Mesendoderm (in vitro differentiated cells): ENCODE measurements at regions not wholly inside any gene's neighbourhood (a gene's known extent, or its start where the extent isn't known, plus 50 kb on each side); places are given as distances from the start of the nearest gene placed in this dataset.
"Not testable (repeated sequence)": the region's sequence is repeated elsewhere in the genome, so short reads cannot be mapped to it uniquely, and the experiment has no call there.

Source experiments
- DNase-seq: peaks from one replicate; pipeline ENCODE4 v3.0.0; 2013
- H2AK5ac ChIP-seq: 2 replicates; pipeline ENCODE4 v1.6.1; 2013; ENCODE audit warnings: low read length, inconsistent platforms
- H2BK120ac ChIP-seq: 2 replicates; pipeline ENCODE4 v1.6.1; 2013; ENCODE audit warnings: low read depth, mild to moderate bottlenecking, low read length, moderate library complexity, mixed read lengths
- H2BK15ac ChIP-seq: replicated peaks from 2 replicates; pipeline ENCODE4 v1.6.1; 2013; ENCODE audit warnings: low read depth, mild to moderate bottlenecking, moderate library complexity
- H2BK5ac ChIP-seq: 2 replicates; pipeline ENCODE4 v1.6.1; 2013; ENCODE audit warnings: low read length, inconsistent platforms
- H3K18ac ChIP-seq: 2 replicates; pipeline ENCODE4 v1.6.1; 2013; ENCODE audit warnings: mild to moderate bottlenecking, low read length, mixed read lengths
- H3K23ac ChIP-seq: one replicate; pipeline ENCODE4 v1.6.1; 2013; ENCODE audit warnings: low read length
- H3K27ac ChIP-seq: 2 replicates; pipeline ENCODE4 v1.5.1; 2013; ENCODE audit warnings: low read depth, mild to moderate bottlenecking, inconsistent platforms, low read length, moderate library complexity
- H3K27me3 ChIP-seq: 2 replicates; pipeline ENCODE4 v1.6.1; 2013; ENCODE audit warnings: low read length, control low read depth, mild to moderate bottlenecking, inconsistent platforms; ENCODE audit not compliant: insufficient read depth, poor library complexity
- H3K36me3 ChIP-seq: 2 replicates; pipeline ENCODE4 v1.6.1; 2013; ENCODE audit warnings: low read length, inconsistent platforms; ENCODE audit not compliant: control insufficient read depth, insufficient read depth
- H3K4ac ChIP-seq: one replicate; pipeline ENCODE4 v1.6.1; 2013; ENCODE audit warnings: low read depth, mild to moderate bottlenecking, low read length, moderate library complexity
- H3K4me1 ChIP-seq: 2 replicates; pipeline ENCODE4 v1.6.1; 2013; ENCODE audit warnings: low read depth, low read length, inconsistent platforms; ENCODE audit not compliant: control insufficient read depth
- H3K4me2 ChIP-seq: 2 replicates; pipeline ENCODE4 v1.6.1; 2013; ENCODE audit warnings: low read length
- H3K4me3 ChIP-seq: 2 replicates; pipeline ENCODE4 v1.5.1; 2013; ENCODE audit warnings: mild to moderate bottlenecking, low read length
- H3K56ac ChIP-seq: one replicate; pipeline ENCODE4 v1.6.1; 2013; ENCODE audit warnings: low read length
- H3K79me1 ChIP-seq: 2 replicates; pipeline ENCODE4 v1.6.1; 2013; ENCODE audit warnings: low read length, inconsistent platforms
- H3K79me2 ChIP-seq: 2 replicates; pipeline ENCODE4 v1.6.1; 2013; ENCODE audit warnings: mild to moderate bottlenecking, low read length; ENCODE audit not compliant: control insufficient read depth, insufficient read depth
- H3K9ac ChIP-seq: 2 replicates; pipeline ENCODE4 v1.6.1; 2013; ENCODE audit warnings: low read length, inconsistent platforms
- H4K5ac ChIP-seq: one replicate; pipeline ENCODE4 v1.6.1; 2013; ENCODE audit warnings: low read length
- H4K8ac ChIP-seq: one replicate; pipeline ENCODE4 v1.6.1; 2013; ENCODE audit warnings: low read depth, mild to moderate bottlenecking, control low read depth, low read length, moderate library complexity
- WGBS: extraction: QIAGEN DNeasy Blood & Tissue Kit; methylation state at CpG from one replicate; pipeline ENCODE4 v1.1.7; 2013; ENCODE audit warnings: low lambda C conversion rate, missing lambda C conversion rate; ENCODE audit not compliant: insufficient coverage; ENCODE audit errors: extremely low coverage; 5-methylcytosine and 5-hydroxymethylcytosine counted together

- Histone ChIP-seq H2AK5ac (no peak overlapping the region), H2BK15ac (no peak overlapping the region), H3K79me2 (no peaks in the 10 kb centered on the region), H3K18ac (no peak overlapping the region), H4K8ac (no peak overlapping the region), H3K4me3 (no peak overlapping the region), H3K27ac (no peak overlapping the region), H4K5ac (no peak overlapping the region), H3K27me3 (no peaks in the 10 kb centered on the region), H3K23ac (no peak overlapping the region), H3K79me1 (no peaks in the 10 kb centered on the region), H3K4ac (no peak overlapping the region), H2BK5ac (no peak overlapping the region), H2BK120ac (no peak overlapping the region), H3K4me1 (no peaks in the 10 kb centered on the region), H3K56ac (no peak overlapping the region), H3K9ac (no peak overlapping the region), H3K36me3 (no peaks in the 10 kb centered on the region), H3K4me2 (no peak overlapping the region)
- no peak for DNase-seq
These were observed 71.1 kb upstream of the MAGEB2 start for GRCh38 chrX:30144221-30144620.

- Histone ChIP-seq H3K27me3 (no peaks in the 10 kb centered on the region), H3K36me3 (no peaks in the 10 kb centered on the region), H3K4me1 (no peaks in the 10 kb centered on the region), H3K23ac (no peak overlapping the region), H3K27ac (no peak overlapping the region), H3K79me2 (no peaks in the 10 kb centered on the region), H3K56ac (peak overlapping the region; percentile 25), H2AK5ac (no peak overlapping the region), H4K5ac (no peak overlapping the region), H2BK5ac (no peak overlapping the region), H3K9ac (no peak overlapping the region), H3K18ac (no peak overlapping the region), H3K4ac (no peak overlapping the region), H2BK120ac (no peak overlapping the region), H3K79me1 (no peaks in the 10 kb centered on the region), H3K4me3 (no peak overlapping the region), H2BK15ac (no peak overlapping the region), H4K8ac (no peak overlapping the region), H3K4me2 (no peak overlapping the region)
- WGBS: no CpG with 5 or more reads among the region's 6 CpGs
- no peak for DNase-seq
These were observed 70.2 kb upstream of the MAGEB2 start for GRCh38 chrX:30144971-30145731.

DNA sequence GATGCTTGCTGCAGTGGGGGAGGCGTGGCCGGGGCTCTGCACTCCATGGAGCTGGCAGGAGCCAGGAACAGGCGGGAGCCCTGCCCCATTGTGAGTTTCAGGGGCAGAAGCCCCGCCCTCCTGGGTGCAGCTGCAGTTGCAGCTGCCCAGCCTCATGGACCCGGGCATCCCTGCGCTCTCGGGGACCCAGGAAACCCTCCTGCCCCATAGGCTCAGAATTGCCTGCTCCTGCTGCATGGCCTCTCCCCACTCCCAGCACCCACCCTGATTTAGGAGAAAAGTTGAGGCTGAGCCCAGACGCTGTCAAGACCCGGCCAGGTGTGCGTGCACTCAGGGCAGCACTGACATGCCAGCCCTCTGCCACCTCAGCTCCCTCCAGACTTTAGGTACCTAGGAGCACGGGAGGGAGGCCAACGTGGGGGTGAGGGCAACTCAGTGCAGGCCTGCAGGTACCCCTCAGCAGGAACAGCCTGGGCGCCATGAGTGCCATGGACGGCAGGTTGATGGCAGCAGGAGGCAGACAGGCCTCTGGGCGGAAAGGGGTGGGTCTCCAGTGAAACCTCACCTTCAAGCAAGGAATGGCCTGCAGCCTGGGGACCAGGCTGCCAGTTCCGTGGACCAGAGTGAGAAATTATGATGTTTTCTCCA is 67.2 kb upstream of the MAGEB2 start:
- Histone ChIP-seq H2BK5ac (no peak overlapping the region), H3K23ac (no peak overlapping the region), H3K27me3 (no peaks in the 10 kb centered on the region), H2BK120ac (no peak overlapping the region), H3K4ac (no peak overlapping the region), H3K4me1 (no peaks in the 10 kb centered on the region), H3K9ac (no peak overlapping the region), H3K4me3 (no peak overlapping the region), H3K79me2 (no peaks in the 10 kb centered on the region), H2BK15ac (no peak overlapping the region), H4K5ac (no peak overlapping the region), H3K27ac (no peak overlapping the region), H4K8ac (no peak overlapping the region), H3K79me1 (no peaks in the 10 kb centered on the region), H3K4me2 (no peak overlapping the region), H3K56ac (no peak overlapping the region), H3K36me3 (no peaks in the 10 kb centered on the region), H3K18ac (no peak overlapping the region), H2AK5ac (no peak overlapping the region)
- no CpG with 5 or more reads among the region's 16 CpGs for WGBS
- DNase-seq: no peak

GRCh38 chrX:30149206-30149605 is 66.2 kb upstream of the MAGEB2 start:
- not testable (repeated sequence) for H3K23ac ChIP-seq, H3K79me2 ChIP-seq, H3K4me2 ChIP-seq, H3K4me1 ChIP-seq, H2AK5ac ChIP-seq, H3K4me3 ChIP-seq, H3K4ac ChIP-seq, H3K27ac ChIP-seq, H4K8ac ChIP-seq, H3K27me3 ChIP-seq, H3K18ac ChIP-seq, H4K5ac ChIP-seq, H3K9ac ChIP-seq, DNase-seq, H2BK15ac ChIP-seq, H3K56ac ChIP-seq, H2BK5ac ChIP-seq, H3K36me3 ChIP-seq, H2BK120ac ChIP-seq, H3K79me1 ChIP-seq
- WGBS: no CpG with 5 or more reads among the region's 6 CpGs

DNA sequence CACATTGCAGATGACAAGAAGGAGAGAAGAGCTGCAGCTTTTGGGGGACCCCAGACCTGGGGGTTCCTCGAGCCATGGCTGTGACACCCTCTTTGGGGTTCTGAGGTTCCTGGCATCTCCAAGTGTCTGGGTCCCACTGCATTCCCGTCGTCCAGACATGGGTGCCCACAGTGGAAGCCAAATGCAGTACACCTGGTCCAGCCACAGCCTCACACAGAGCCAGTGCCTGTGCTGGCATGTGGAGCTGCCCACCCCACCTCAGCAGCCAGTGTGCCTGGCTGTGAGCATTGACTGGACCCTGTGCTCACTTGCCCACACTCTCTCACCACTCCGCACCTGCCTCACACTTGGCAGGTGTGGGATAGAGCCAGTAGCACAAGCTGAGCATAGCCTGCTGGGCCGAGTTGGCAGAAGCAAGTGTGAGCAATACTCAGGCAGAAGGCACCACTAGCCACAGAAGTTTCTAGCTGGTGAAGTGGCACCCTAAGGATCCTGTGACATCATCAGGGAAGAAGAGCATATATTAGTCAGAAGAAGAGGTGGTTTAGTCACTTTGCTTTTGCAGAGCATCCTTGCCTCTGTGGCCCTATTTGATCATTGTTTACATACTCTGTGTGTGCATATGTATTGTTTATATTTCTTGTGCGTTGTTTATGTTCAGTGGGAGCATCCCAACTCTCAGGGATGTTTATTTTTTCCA is 65.0 kb upstream of the MAGEB2 start:
- DNase-seq: no peak
- no peak overlapping the region for H3K9ac ChIP-seq
- no peaks in the 10 kb centered on the region for H3K36me3 ChIP-seq
- no peak overlapping the region for H3K56ac ChIP-seq
- no peak overlapping the region for H2BK5ac ChIP-seq
- no peak overlapping the region for H3K4me3 ChIP-seq
- H3K4ac ChIP-seq: no peak overlapping the region
- no peak overlapping the region for H3K23ac ChIP-seq
- peaks cover 4% of the 10 kb centered on the region for H3K4me1 ChIP-seq
- H3K27me3 ChIP-seq: no peaks in the 10 kb centered on the region
- no peaks in the 10 kb centered on the region for H3K79me2 ChIP-seq
- H3K18ac ChIP-seq: no peak overlapping the region
- H2BK120ac ChIP-seq: no peak overlapping the region
- no peaks in the 10 kb centered on the region for H3K79me1 ChIP-seq
- H3K27ac ChIP-seq: no peak overlapping the region
- H2AK5ac ChIP-seq: peak overlapping the region; percentile 65
- no CpG with 5 or more reads among the region's 6 CpGs for WGBS
- no peak overlapping the region for H3K4me2 ChIP-seq
- H2BK15ac ChIP-seq: no peak overlapping the region
- no peak overlapping the region for H4K8ac ChIP-seq
- H4K5ac ChIP-seq: no peak overlapping the region
